ENCODE measurements at regions not wholly inside any gene's neighbourhood (a gene's known extent, or its start where the extent isn't known, plus 50 kb on each side); places are given as distances from the start of the nearest gene placed in this dataset.

DNA sequence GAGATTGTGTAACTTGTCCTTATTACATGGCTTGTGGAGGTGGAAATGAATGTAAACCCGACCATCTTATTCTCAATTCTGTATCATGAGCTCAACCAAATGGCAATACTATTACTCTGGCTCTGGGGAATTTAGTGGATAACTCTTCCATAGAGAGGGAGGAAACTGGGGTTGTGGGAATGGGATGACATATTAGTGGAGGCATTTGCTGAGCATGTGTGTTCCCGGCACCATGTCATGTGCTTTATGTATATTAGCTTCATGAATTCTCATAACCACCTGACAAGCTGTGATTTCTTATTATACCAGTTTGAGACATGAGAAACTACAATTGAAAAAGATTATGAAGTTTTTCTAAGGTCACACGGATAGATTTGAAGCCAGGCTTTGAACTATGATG lies 112.8 kb upstream of the TMEFF2 start:
- TF ChIP-seq, protein P1, sequence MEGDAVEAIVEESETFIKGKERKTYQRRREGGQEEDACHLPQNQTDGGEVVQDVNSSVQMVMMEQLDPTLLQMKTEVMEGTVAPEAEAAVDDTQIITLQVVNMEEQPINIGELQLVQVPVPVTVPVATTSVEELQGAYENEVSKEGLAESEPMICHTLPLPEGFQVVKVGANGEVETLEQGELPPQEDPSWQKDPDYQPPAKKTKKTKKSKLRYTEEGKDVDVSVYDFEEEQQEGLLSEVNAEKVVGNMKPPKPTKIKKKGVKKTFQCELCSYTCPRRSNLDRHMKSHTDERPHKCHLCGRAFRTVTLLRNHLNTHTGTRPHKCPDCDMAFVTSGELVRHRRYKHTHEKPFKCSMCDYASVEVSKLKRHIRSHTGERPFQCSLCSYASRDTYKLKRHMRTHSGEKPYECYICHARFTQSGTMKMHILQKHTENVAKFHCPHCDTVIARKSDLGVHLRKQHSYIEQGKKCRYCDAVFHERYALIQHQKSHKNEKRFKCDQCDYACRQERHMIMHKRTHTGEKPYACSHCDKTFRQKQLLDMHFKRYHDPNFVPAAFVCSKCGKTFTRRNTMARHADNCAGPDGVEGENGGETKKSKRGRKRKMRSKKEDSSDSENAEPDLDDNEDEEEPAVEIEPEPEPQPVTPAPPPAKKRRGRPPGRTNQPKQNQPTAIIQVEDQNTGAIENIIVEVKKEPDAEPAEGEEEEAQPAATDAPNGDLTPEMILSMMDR (IDR thresholded peaks at IDR 0.05 in 4 of 5, conservative IDR thresholded peaks at IDR 0.05 in 1 of 5), result no peak
- no peak for TF ChIP-seq POLR2A (IDR thresholded peaks at IDR 0.05)
